ENCODE measurements at regions not wholly inside any gene's neighbourhood (a gene's known extent, or its start where the extent isn't known, plus 50 kb on each side); places are given as distances from the start of the nearest gene placed in this dataset.

DNA sequence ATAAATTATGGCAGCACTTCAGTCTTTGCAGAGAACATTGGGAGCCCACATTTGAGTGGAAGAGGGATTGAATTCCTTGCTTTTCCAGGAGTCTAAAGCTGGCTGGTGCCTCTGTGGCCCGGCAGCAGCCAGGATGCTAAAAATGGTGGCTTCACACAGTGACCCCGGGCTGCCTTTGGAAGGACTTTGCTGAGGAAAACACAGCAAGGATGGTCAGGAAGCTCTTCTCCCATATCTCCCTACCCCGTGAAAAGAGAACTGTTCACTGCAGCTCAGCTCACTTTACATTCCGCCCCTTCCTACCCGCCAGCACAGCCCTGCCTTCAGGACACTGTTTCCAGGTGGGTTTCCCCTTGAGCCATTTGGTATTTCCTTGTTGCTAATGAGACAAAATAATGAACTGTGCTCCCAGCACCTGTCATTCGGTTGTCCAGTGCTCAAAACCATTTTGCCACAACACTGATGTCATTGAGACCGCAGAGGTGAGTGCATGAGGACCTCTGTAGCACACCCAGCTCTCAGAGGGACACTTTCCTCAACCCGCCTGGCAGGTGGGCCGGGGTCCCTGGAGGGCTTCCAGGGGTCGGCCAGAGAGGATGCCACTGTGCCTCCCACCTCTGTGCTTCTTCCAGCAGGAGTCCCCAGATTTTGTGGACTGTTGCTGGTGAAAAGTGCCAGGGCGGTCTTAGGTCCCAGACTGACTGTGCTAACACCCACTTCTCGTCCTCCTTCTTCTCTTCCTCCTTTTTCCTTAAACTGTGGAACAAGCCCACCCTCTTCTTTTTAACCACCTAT is 255.7 kb upstream of the PPP2R2D start:
- no peak for TF ChIP-seq STAT1 (conservative IDR thresholded peaks at IDR 0.05)
- TF ChIP-seq POLR2A (IDR thresholded peaks at IDR 0.05; ENCODE audit: low read depth, low read length), result no peak
- no peak for TF ChIP-seq HDAC2 (IDR thresholded peaks at IDR 0.05)
- no peak for TF ChIP-seq CTCF (IDR thresholded peaks at IDR 0.05 in 2 of 3, conservative IDR thresholded peaks at IDR 0.05 in 1 of 3; ENCODE audit: control insufficient read depth in 2 of 3, extremely low read depth in 1 of 3, insufficient read depth in 1 of 3, low read depth in 3 of 3, low read length in 3 of 3)
- no peak for TF ChIP-seq PBX3 (IDR thresholded peaks at IDR 0.05; ENCODE audit: insufficient replicate concordance, low read depth, low read length)
- TF ChIP-seq HCFC1 (IDR thresholded peaks at IDR 0.05; ENCODE audit: low read length), result no peak
- TF ChIP-seq GABPA (IDR thresholded peaks at IDR 0.05; ENCODE audit: low read depth), result no peak
- no peak for TF ChIP-seq POLR2AphosphoS2 (IDR thresholded peaks at IDR 0.05; ENCODE audit: low read depth, low read length)
- no peak for TF ChIP-seq RCOR1 (conservative IDR thresholded peaks at IDR 0.05; ENCODE audit: low read depth, low read length)
- 0 out of 4 replicates have a peak, but pooled peaks of 1 of the 2 experiments have one; percentile 13 for TF ChIP-seq BHLHE40 (IDR thresholded peaks at IDR 0.05; ENCODE audit: borderline replicate concordance in 1 of 2, low read depth in 2 of 2, low read length in 1 of 2)
- TF ChIP-seq ZNF274 (IDR thresholded peaks at IDR 0.05; ENCODE audit: insufficient read depth, insufficient read length), result no peak
